GM12878 (cell line): ENCODE measurements at regions not wholly inside any gene's neighbourhood (a gene's known extent, or its start where the extent isn't known, plus 50 kb on each side); places are given as distances from the start of the nearest gene placed in this dataset.

Experiments used
- ATAC-seq: fragments of 200-7000 bp; cut with Tn5 transposase; 3 replicates; pipeline ENCODE4 v1.9.1; 2020; ENCODE audit warnings: mild to moderate bottlenecking, moderate library complexity
- BruUV-seq: library from RNA; stranded (reverse); fragments of 400-500 nt; replicated peaks from 2 replicates; lab custom pipeline; 2021; lab: Mats Ljungman, UMichigan
- CTCF ChIA-PET: fragments of 300-600 bp; sonication (Branson Sonifier 250); formaldehyde crosslinking; extraction: SDS; loops from one replicate; lab custom pipeline; 2021; ENCODE audit warnings: inconsistent platforms; lab: Yijun Ruan, JAX
- POLR2A ChIA-PET: fragments of 350-600 bp; formaldehyde crosslinking; extraction: SDS; loops from one replicate; lab custom pipeline; 2021; ENCODE audit warnings: inconsistent platforms; lab: Charles Lee
- RAD21 ChIA-PET: fragments of 300-600 bp; sonication (Branson Sonifier 250); formaldehyde crosslinking; loops from one replicate; lab custom pipeline; 2023; ENCODE audit warnings: antibody characterized with exemption; ENCODE audit not compliant: unreplicated experiment; lab: Charles Lee
- SMC1A ChIA-PET: fragments of 300-600 bp; sonication (Branson Sonifier 250); formaldehyde crosslinking; loops from one replicate; lab custom pipeline; 2023; ENCODE audit not compliant: unreplicated experiment, uncharacterized antibody; lab: Charles Lee
- DNase-seq: peaks from one replicate; pipeline ENCODE4 v3.0.0-alpha.2; 2011; ENCODE audit warnings: low read depth, low spot score
- FAIRE-seq: peaks from 3 replicates; lab custom pipeline; 2011; peaks lifted over from hg19 to GRCh38; lab: Jason Lieb, UNC
- H2AFZ ChIP-seq: 2 replicates; pipeline ENCODE4 v1.6.0; 2011; ENCODE audit warnings: low read depth, low read length, control low read depth; ENCODE audit not compliant: control insufficient read depth
- H3K27ac ChIP-seq: 2 replicates; pipeline ENCODE4 v1.5.1; 2011; ENCODE audit warnings: control low read depth; ENCODE audit not compliant: control insufficient read depth, insufficient read depth
- H3K27me3 ChIP-seq, 2 experiments: replicated peaks in 1 of 2; 2 replicates each; pipeline versions ENCODE4 v1.6.0 to v1.6.1; 2011; ENCODE audit warnings: low read length in 1 of 2; ENCODE audit not compliant: control insufficient read depth in 2 of 2, insufficient read depth in 2 of 2
- H3K36me3 ChIP-seq, 2 experiments: 2 replicates each; pipeline ENCODE4 v1.5.1; 2011; ENCODE audit warnings: low read length in 1 of 2; ENCODE audit not compliant: control insufficient read depth in 2 of 2, insufficient read depth in 2 of 2
- H3K4me1 ChIP-seq: 2 replicates; pipeline ENCODE4 v1.6.1; 2011; ENCODE audit warnings: mild to moderate bottlenecking, low read length, moderate library complexity, mixed read lengths; ENCODE audit not compliant: control insufficient read depth, insufficient read depth
- H3K4me2 ChIP-seq: 2 replicates; pipeline ENCODE4 v1.6.0; 2011; ENCODE audit warnings: control low read depth; ENCODE audit not compliant: control insufficient read depth, insufficient read depth
- H3K4me3 ChIP-seq: fragments of 200-600 bp; sonication (generic); 2 replicates; pipeline ENCODE4 v1.5.1; 2016
- H3K79me2 ChIP-seq: 2 replicates; pipeline ENCODE4 v1.6.0; 2011; ENCODE audit warnings: low read length; ENCODE audit not compliant: control insufficient read depth, insufficient read depth
- H3K9ac ChIP-seq: 2 replicates; pipeline ENCODE4 v1.8.0; 2011; ENCODE audit warnings: low read length, control low read depth, mixed read lengths; ENCODE audit not compliant: control insufficient read depth, insufficient read depth
- H3K9me3 ChIP-seq: replicated peaks from 3 replicates; pipeline ENCODE4 v1.5.1; 2011; ENCODE audit warnings: mild to moderate bottlenecking, low read length; ENCODE audit not compliant: control insufficient read depth, insufficient read depth
- H4K20me1 ChIP-seq: 2 replicates; pipeline ENCODE4 v1.6.0; 2011; ENCODE audit not compliant: control insufficient read depth, insufficient read depth
- CBFB ChIP-seq: IDR thresholded peaks from 2 replicates; pipeline ENCODE4 v1.6.1; 2016; ENCODE audit warnings: antibody characterized with exemption, low read depth
- CBX3 ChIP-seq: fragments of 200-600 bp; sonication (generic); IDR thresholded peaks from 2 replicates; pipeline ENCODE4 v1.6.1; 2016; ENCODE audit warnings: low read depth, borderline replicate concordance
- E4F1 ChIP-seq: fragments of 450-650 bp; IDR thresholded peaks from 2 replicates; pipeline ENCODE4 v1.6.1; 2018; ENCODE audit warnings: borderline replicate concordance, mild to moderate bottlenecking; ENCODE audit not compliant: partially characterized antibody
- MEF2A ChIP-seq: IDR thresholded peaks from 2 replicates; pipeline ENCODE4 v1.6.1; 2011; ENCODE audit warnings: low read depth, mild to moderate bottlenecking, low read length, moderate library complexity; ENCODE audit not compliant: insufficient read depth
- NR2C2 ChIP-seq: IDR thresholded peaks from 2 replicates; pipeline ENCODE4 v1.6.1; 2011; ENCODE audit warnings: borderline replicate concordance, low read depth; ENCODE audit not compliant: control insufficient read depth, insufficient read length
- PML ChIP-seq: IDR thresholded peaks from 2 replicates; pipeline ENCODE4 v1.6.1; 2012; ENCODE audit warnings: low read length, inconsistent platforms
- REST ChIP-seq: IDR thresholded peaks from 2 replicates; pipeline ENCODE4 v1.6.1; 2012; ENCODE audit warnings: mild to moderate bottlenecking, low read depth, low read length
- SKIL ChIP-seq: fragments of 450-650 bp; IDR thresholded peaks from 2 replicates; pipeline ENCODE4 v1.6.1; 2017; ENCODE audit warnings: mild to moderate bottlenecking, low read depth, inconsistent platforms; ENCODE audit not compliant: poor library complexity, severe bottlenecking
- SPI1 ChIP-seq: IDR thresholded peaks from 2 replicates; pipeline ENCODE4 v1.6.1; 2011; ENCODE audit warnings: low read depth, mild to moderate bottlenecking, low read length, moderate library complexity, borderline replicate concordance; ENCODE audit not compliant: insufficient read depth
- WRNIP1 ChIP-seq: IDR thresholded peaks from 2 replicates; pipeline ENCODE4 v1.6.1; 2011; ENCODE audit warnings: low read depth, low read length, improper control_type of control experiment, borderline replicate concordance
- YY1 ChIP-seq: IDR thresholded peaks from 2 replicates; pipeline ENCODE4 v1.6.1; 2011; ENCODE audit warnings: low read depth, mild to moderate bottlenecking, low read length
- ZNF207 ChIP-seq: fragments of 450-650 bp; IDR thresholded peaks from 2 replicates; pipeline ENCODE4 v1.6.1; 2014; ENCODE audit warnings: antibody characterized with exemption, mild to moderate bottlenecking, borderline replicate concordance
- ZSCAN29 ChIP-seq: fragments of 450-650 bp; IDR thresholded peaks from 2 replicates; pipeline ENCODE4 v1.6.1; 2017; ENCODE audit warnings: mild to moderate bottlenecking, moderate library complexity
- WGBS: methylation state at CpG from one replicate; pipeline ENCODE4 v1.1.6; 2016; ENCODE audit warnings: low lambda C conversion rate; ENCODE audit not compliant: insufficient replicate concordance, insufficient coverage; ENCODE audit errors: missing lambda C conversion rate; 5-methylcytosine and 5-hydroxymethylcytosine counted together
- in situ Hi-C: fragments of 300-500 bp; cut with MboI; formaldehyde crosslinking; loops from 9 replicates; pipeline ENCODE4 v1.14.3; 2018; ENCODE audit warnings: mixed read lengths
- intact Hi-C: fragments of 100-400 bp; cut with micrococcal nuclease; formaldehyde crosslinking; loops from one replicate; pipeline ENCODE4 v1.14.2; 2022; ENCODE audit not compliant: unreplicated experiment

DNA sequence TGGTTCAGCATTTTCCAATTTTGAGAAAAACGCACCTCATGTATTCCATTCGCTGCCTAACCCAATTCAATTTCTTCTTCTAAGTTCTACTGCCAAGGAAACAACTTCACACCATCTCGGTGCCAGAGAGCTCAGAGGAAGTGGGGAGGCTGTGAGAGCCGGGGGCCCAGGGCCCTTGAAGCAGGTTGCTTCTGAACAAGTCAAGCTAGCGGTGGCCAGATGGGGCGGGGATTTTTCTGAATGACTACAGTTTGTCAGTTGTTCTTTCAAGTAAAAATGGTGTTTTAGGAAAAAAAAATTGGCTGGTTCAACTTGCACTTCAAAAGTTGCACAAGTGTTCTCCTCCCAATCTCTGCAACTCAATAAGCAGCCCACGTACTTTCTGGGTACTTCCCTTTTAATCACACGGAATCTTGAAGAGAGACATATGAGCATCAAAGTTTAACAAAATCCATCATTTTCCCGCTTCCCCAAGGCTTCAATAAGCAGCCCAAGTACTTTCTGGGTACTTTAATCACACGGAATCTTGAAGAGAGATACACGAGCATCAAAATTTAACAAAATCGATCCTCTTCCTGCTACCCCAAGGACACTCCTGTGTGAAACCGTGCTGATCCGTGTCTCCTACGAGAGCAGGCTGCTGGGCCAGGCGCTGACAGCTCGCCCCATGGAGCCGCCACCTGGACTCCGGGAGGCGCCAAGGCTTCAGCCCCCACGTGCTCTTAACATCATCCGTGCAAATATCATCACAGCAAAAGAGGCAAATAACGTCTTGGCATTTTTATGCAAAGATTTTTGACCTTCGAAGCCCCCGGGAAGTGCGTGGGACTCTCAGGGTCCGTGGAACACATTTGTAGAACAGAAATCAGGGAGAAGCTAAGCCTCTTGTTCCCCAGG is 186.7 kb upstream of the PDE10A start:
- Histone ChIP-seq H3K4me1 (no peaks in the 10 kb centered on the region), H4K20me1 (no peaks in the 10 kb centered on the region), H2AFZ (no peak overlapping the region), H3K9me3 (no peaks in the 10 kb centered on the region), H3K27ac (no peak overlapping the region), H3K27me3 (peaks cover 0 to 5% of the 10 kb centered on the region in 2 experiments; a peak in 2 of 4 replicates), H3K36me3 (no peaks in the 10 kb centered on the region), H3K9ac (no peak overlapping the region), H3K4me2 (no peak overlapping the region), H3K4me3 (no peak overlapping the region), H3K79me2 (no peaks in the 10 kb centered on the region)
- ATAC-seq (peak; percentile 64), FAIRE-seq (no peak), DNase-seq (no peak)
- ChIA-PET POLR2A (no interaction called here), RAD21 (interaction anchor here (0.7 to 2.0 kb wide), 6 partner anchors 121 to 413 kb away, joined by 3 to 28 read pairs (median 4); no protein-coding TSS in a partner anchor), SMC1A (interaction anchor here (0.9 to 3.8 kb wide), 8 partner anchors 8 to 415 kb away, joined by 3 to 29 read pairs (median 4); no protein-coding TSS in a partner anchor), CTCF (interaction anchor here (0.6 to 4.8 kb wide), 13 partner anchors 9 to 500 kb away, joined by 3 to 108 read pairs (median 4); no protein-coding TSS in a partner anchor)
- 22% methylated on average over 27 of the region's 27 CpGs for WGBS
- in situ Hi-C loops (loop anchor here (5.0 kb wide), 2 partner anchors 117 to 412 kb away; no protein-coding TSS in a partner anchor), intact Hi-C loops (loop anchor here (1.0 kb wide), 2 partner anchors 120 to 409 kb away; no protein-coding TSS in a partner anchor)
- BruUV-seq, result no TSS peak
- TF ChIP-seq E4F1 (no peak), ZNF207 (no peak), CBX3 (no peak), SKIL (no peak), CBFB (no peak), ZSCAN29 (no peak), REST (no peak), PML (no peak), NR2C2 (no peak), SPI1 (no peak), YY1 (no peak), WRNIP1 (no peak), MEF2A (no peak)
